LNCAP (cell line): ENCODE measurements at regions not wholly inside any gene's neighbourhood (a gene's known extent, or its start where the extent isn't known, plus 50 kb on each side); places are given as distances from the start of the nearest gene placed in this dataset.

Source experiments
- CTCF ChIP-seq: fragments of 450-650 bp; IDR thresholded peaks from 2 replicates; pipeline ENCODE4 v1.5.1; 2017; ENCODE audit warnings: mild to moderate bottlenecking

GRCh38 chr2:4882421-4882820 is 809.8 kb upstream of the SOX11 start:
- TF ChIP-seq CTCF, result no peak

GRCh38 chr2:4882941-4883340 is 809.2 kb upstream of the SOX11 start:
- TF ChIP-seq CTCF, result no peak

- TF ChIP-seq CTCF, result no peak
These were observed 808.8 kb upstream of the SOX11 start for GRCh38 chr2:4883375-4883774.

- TF ChIP-seq CTCF, result no peak
These were observed 808.0 kb upstream of the SOX11 start for GRCh38 chr2:4884117-4884571.

GRCh38 chr2:4891394-4891793 is 800.8 kb upstream of the SOX11 start:
- TF ChIP-seq CTCF, result no peak

- no peak for TF ChIP-seq CTCF
These were observed 796.8 kb upstream of the SOX11 start for GRCh38 chr2:4895371-4895770.

- no peak for TF ChIP-seq CTCF
These were observed 793.5 kb upstream of the SOX11 start for GRCh38 chr2:4898706-4899105.

- TF ChIP-seq CTCF, result no peak
These were observed 791.9 kb upstream of the SOX11 start for GRCh38 chr2:4900242-4900641.
